Stomach (tissue), 8 donors: ENCODE measurements at regions not wholly inside any gene's neighbourhood (a gene's known extent, or its start where the extent isn't known, plus 50 kb on each side); places are given as distances from the start of the nearest gene placed in this dataset.
A peak's percentile ranks its signal among the peaks of the same experiment; 100 is the strongest.

Source experiments
- DNase-seq, 2 donors: peaks; one replicate each; pipeline versions ENCODE4 v3.0.0 to v3.0.0-alpha.2; 2013 to 2019
- H3K27ac ChIP-seq, 5 donors: fragments of 200-600 bp in 4 of 5; sonication (generic) in 4 of 5; one replicate each; pipeline ENCODE4 v1.5.1; 2013 to 2019; ENCODE audit warnings: mild to moderate bottlenecking in 1 of 5, moderate library complexity in 1 of 5
- H3K27me3 ChIP-seq, 3 donors: fragments of 200-600 bp; sonication (generic); one replicate each; pipeline ENCODE4 v1.5.1; 2017 to 2019; ENCODE audit warnings: mixed run types in 1 of 3
- H3K36me3 ChIP-seq, 4 donors: fragments of 200-600 bp; sonication (generic); 1 replicate in 3 of 4; 2 replicates in 1 of 4; pipeline ENCODE4 v1.5.1; 2016 to 2019
- H3K4me1 ChIP-seq, 4 donors: fragments of 200-600 bp; sonication (generic); one replicate each; pipeline ENCODE4 v1.5.1; 2016 to 2019
- H3K4me3 ChIP-seq, 4 donors: fragments of 200-600 bp; sonication (generic) in 3 of 4; one replicate each; pipeline ENCODE4 v1.5.1; 2016 to 2019; ENCODE audit warnings: mild to moderate bottlenecking in 1 of 4
- H3K9me3 ChIP-seq, 4 donors: fragments of 200-600 bp; sonication (generic); one replicate each; pipeline ENCODE4 v1.5.1; 2016 to 2019
- CTCF ChIP-seq, 7 experiments: fragments of 450-650 bp in 4 of 7; fragments of 200-600 bp in 3 of 7; sonication (generic) in 3 of 7; IDR thresholded peaks; one replicate each; pipeline ENCODE4 v1.5.1; 2016 to 2019; ENCODE audit warnings: antibody characterized with exemption in 7 of 7, control low read depth in 2 of 7, mild to moderate bottlenecking in 1 of 7
- EP300 ChIP-seq: sonication (generic); formaldehyde crosslinking; IDR thresholded peaks from one replicate; pipeline ENCODE4 v1.6.1; 2017; ENCODE audit warnings: antibody characterized with exemption
- POLR2A ChIP-seq, 4 donors: fragments of 450-650 bp; IDR thresholded peaks; one replicate each; pipeline ENCODE4 v1.6.1; 2016; ENCODE audit warnings: antibody characterized with exemption in 4 of 4, control low read depth in 2 of 4, mild to moderate bottlenecking in 1 of 4, moderate library complexity in 1 of 4
- POLR2AphosphoS5 ChIP-seq, 3 donors: sonication (generic); formaldehyde crosslinking; IDR thresholded peaks; one replicate each; pipeline ENCODE4 v1.6.1; 2016; ENCODE audit warnings: antibody characterized with exemption in 3 of 3
- WGBS, 5 donors: extraction: QIAGEN DNeasy Blood & Tissue Kit in 3 of 5; methylation state at CpG; one replicate each; pipeline versions ENCODE4 v1.1.5 to v1.1.7; 2013 to 2018; 5-methylcytosine and 5-hydroxymethylcytosine counted together
- intact Hi-C: fragments of 100-400 bp; cut with DNase I; formaldehyde crosslinking; loops from one replicate; pipeline ENCODE4 v1.15.1; 2023; ENCODE audit warnings: low total_unique reads
- donor health status: healthy with polysubstance abuse.
- donor health status: Bipolar disorder and iron deficiency.
- donor health status: healthy.

- intact Hi-C loops, result no loop called here
- no peak for DNase-seq
- Histone ChIP-seq H3K9me3 (no peaks in the 10 kb centered on the region), H3K27me3 (no peaks in the 10 kb centered on the region), H3K4me1 (peaks cover 10 to 45% (median 28%) of the 10 kb centered on the region in 4 donors), H3K36me3 (no peaks in the 10 kb centered on the region), H3K4me3 (no peak overlapping the region), H3K27ac (no peak overlapping the region)
- TF ChIP-seq CTCF (IDR thresholded peaks at IDR 0.05) (no peak), POLR2A (IDR thresholded peaks at IDR 0.05) (no peak), POLR2AphosphoS5 (IDR thresholded peaks at IDR 0.05) (no peak), EP300 (no peak)
- WGBS, 5 donors, result 33 to 63% (median 45%) methylated on average over 5 of the region's 5 CpGs
These were observed 73.6 kb downstream of the SIPA1L2 start for GRCh38 chr1:232556351-232556750.

- 50 to 78% (median 61%) methylated on average over 2 of the region's 2 CpGs for WGBS, 5 donors
- Histone ChIP-seq H3K4me3 (no peak overlapping the region), H3K4me1 (peaks cover 10 to 48% (median 28%) of the 10 kb centered on the region in 4 donors), H3K9me3 (no peaks in the 10 kb centered on the region), H3K36me3 (no peaks in the 10 kb centered on the region), H3K27ac (no peak overlapping the region), H3K27me3 (no peaks in the 10 kb centered on the region)
- no peak for DNase-seq
- intact Hi-C loops, result no loop called here
- TF ChIP-seq POLR2A (IDR thresholded peaks at IDR 0.05), result no peak
- TF ChIP-seq EP300, result no peak
- TF ChIP-seq CTCF (IDR thresholded peaks at IDR 0.05), result no peak
- TF ChIP-seq POLR2AphosphoS5 (IDR thresholded peaks at IDR 0.05), result no peak
These were observed 74.3 kb downstream of the SIPA1L2 start for GRCh38 chr1:232555494-232556210.

- TF ChIP-seq CTCF (IDR thresholded peaks at IDR 0.05) (no peak), EP300 (no peak), POLR2AphosphoS5 (IDR thresholded peaks at IDR 0.05) (no peak), POLR2A (IDR thresholded peaks at IDR 0.05) (no peak)
- Histone ChIP-seq H3K9me3 (no peaks in the 10 kb centered on the region), H3K4me3 (no peak overlapping the region), H3K27ac (peak overlapping the region in 2 of 5 donors; percentile 24 to 31), H3K36me3 (no peaks in the 10 kb centered on the region), H3K4me1 (peaks cover 10 to 50% (median 28%) of the 10 kb centered on the region in 4 donors), H3K27me3 (no peaks in the 10 kb centered on the region)
- 39 to 56% (median 51%) methylated on average over 6 of the region's 6 CpGs for WGBS, 5 donors
- DNase-seq, result peak in 1 of 2 donors; percentile 44
- intact Hi-C loops, result no loop called here
These were observed 75.5 kb downstream of the SIPA1L2 start for GRCh38 chr1:232554409-232554808.

- Histone ChIP-seq H3K27me3 (no peaks in the 10 kb centered on the region), H3K27ac (peak overlapping the region in 2 of 5 donors; percentile 24 to 31), H3K9me3 (no peaks in the 10 kb centered on the region), H3K4me1 (peaks cover 10 to 48% (median 26%) of the 10 kb centered on the region in 4 donors), H3K36me3 (no peaks in the 10 kb centered on the region), H3K4me3 (no peak overlapping the region)
- no peak for TF ChIP-seq CTCF (IDR thresholded peaks at IDR 0.05)
- no peak for TF ChIP-seq POLR2AphosphoS5 (IDR thresholded peaks at IDR 0.05)
- no peak for TF ChIP-seq POLR2A (IDR thresholded peaks at IDR 0.05)
- no peak for TF ChIP-seq EP300
- no peak for DNase-seq
- intact Hi-C loops, result no loop called here
These were observed 76.1 kb downstream of the SIPA1L2 start for GRCh38 chr1:232553809-232554208.
